NCI-H1092 (cell line): ENCODE measurements at regions not wholly inside any gene's neighbourhood (a gene's known extent, or its start where the extent isn't known, plus 50 kb on each side); places are given as distances from the start of the nearest gene placed in this dataset.

ENCODE experiments used
- DNase-seq: peaks from one replicate; lab custom pipeline; 2025; lab: John Stamatoyannopoulos, UW

- no peak for DNase-seq
Measured at GRCh38 chr12:126512916-126513913, 1448.0 kb downstream of the AACS start.

- no peak for DNase-seq
Measured at GRCh38 chr12:126518596-126519200, 1453.5 kb downstream of the AACS start.

GRCh38 chr12:126519833-126520232 lies 1454.6 kb downstream of the AACS start:
- no peak for DNase-seq

- DNase-seq, result no peak
Measured at GRCh38 chr12:126523891-126524290, 1458.7 kb downstream of the AACS start.

- no peak for DNase-seq
Measured at GRCh38 chr12:126534495-126534894, 1469.3 kb downstream of the AACS start.

GRCh38 chr12:126534942-126535341 lies 1469.7 kb downstream of the AACS start:
- DNase-seq, result no peak

- no peak for DNase-seq
Measured at GRCh38 chr12:126535971-126536370, 1470.7 kb downstream of the AACS start.

GRCh38 chr12:126537961-126538530 lies 1472.8 kb downstream of the AACS start:
- DNase-seq, result no peak

GRCh38 chr12:126538888-126539287 lies 1473.7 kb downstream of the AACS start:
- DNase-seq, result no peak

GRCh38 chr12:126545411-126545810 lies 1480.2 kb downstream of the AACS start:
- DNase-seq, result no peak

GRCh38 chr12:126547905-126548304 lies 1482.7 kb downstream of the AACS start:
- DNase-seq, result no peak

- DNase-seq, result no peak
Measured at GRCh38 chr12:126551869-126552268, 1486.6 kb downstream of the AACS start.

- no peak for DNase-seq
Measured at GRCh38 chr12:126554625-126555024, 1489.4 kb downstream of the AACS start.

- DNase-seq, result no peak
Measured at GRCh38 chr12:126557659-126558058, 1492.4 kb downstream of the AACS start.

- DNase-seq, result no peak
Measured at GRCh38 chr12:126558219-126558618, 1493.0 kb downstream of the AACS start.

- DNase-seq, result peak; percentile 61
Measured at GRCh38 chr12:126558810-126559209, 1493.6 kb downstream of the AACS start.

GRCh38 chr12:126567016-126567415 lies 1501.8 kb downstream of the AACS start:
- no peak for DNase-seq

- no peak for DNase-seq
Measured at GRCh38 chr12:126569706-126570105, 1504.5 kb downstream of the AACS start.

- no peak for DNase-seq
Measured at GRCh38 chr12:126570566-126570965, 1505.3 kb downstream of the AACS start.

- DNase-seq, result no peak
Measured at GRCh38 chr12:126572170-126572569, 1506.9 kb downstream of the AACS start.

- no peak for DNase-seq
Measured at GRCh38 chr12:126581655-126582054, 1516.4 kb downstream of the AACS start.

GRCh38 chr12:126582231-126582630 lies 1517.0 kb downstream of the AACS start:
- DNase-seq, result no peak
